ENCODE measurements at regions not wholly inside any gene's neighbourhood (a gene's known extent, or its start where the extent isn't known, plus 50 kb on each side); places are given as distances from the start of the nearest gene placed in this dataset.

- no peak for TF ChIP-seq HCFC1 (IDR thresholded peaks at IDR 0.05; ENCODE audit: low read length)
- no peak for TF ChIP-seq NRF1 (conservative IDR thresholded peaks at IDR 0.05; ENCODE audit: low read depth, low read length)
These were observed 120.8 kb upstream of the TMEFF2 start (continued) for GRCh38 chr2:192315543-192315942.

- no peaks in the 10 kb centered on the region for H3K79me2 ChIP-seq (ENCODE audit: control insufficient read depth, insufficient read depth, low read length)
- H3K27me3 ChIP-seq (replicated peaks in 1 of 2; ENCODE audit: control insufficient read depth in 2 of 2, insufficient read depth in 2 of 2, low read length in 1 of 2), result no peaks in the 10 kb centered on the region; a peak in 1 of 4 replicates
- no peak for FAIRE-seq
- H3K9me3 ChIP-seq (replicated peaks; ENCODE audit: control insufficient read depth, insufficient read depth, low read length), result no peaks in the 10 kb centered on the region
- BruUV-seq (replicated peaks), result no TSS peak
- SMC1A ChIA-PET (ENCODE audit: uncharacterized antibody, unreplicated experiment), result no interaction called here
- H3K36me3 ChIP-seq (ENCODE audit: control insufficient read depth in 2 of 2, insufficient read depth in 2 of 2, low read length in 1 of 2), result no peaks in the 10 kb centered on the region
- CTCF ChIA-PET, result no interaction called here
- ATAC-seq, result no peak
- intact Hi-C loops (cut with micrococcal nuclease; ENCODE audit: unreplicated experiment), result no loop called here
- no peak overlapping the region for H3K4me3 ChIP-seq
- RAD21 ChIA-PET (ENCODE audit: unreplicated experiment), result no interaction called here
- WGBS (ENCODE audit: insufficient coverage, insufficient replicate concordance, low lambda C conversion rate, missing lambda C conversion rate), result 42% methylated on average over 24 of the region's 26 CpGs
- no peak overlapping the region for H3K27ac ChIP-seq (ENCODE audit: control insufficient read depth, insufficient read depth)
- H4K20me1 ChIP-seq (ENCODE audit: control insufficient read depth, insufficient read depth), result no peaks in the 10 kb centered on the region
- no peaks in the 10 kb centered on the region for H3K4me1 ChIP-seq (ENCODE audit: control insufficient read depth, insufficient read depth, low read length)
- H3K9ac ChIP-seq (ENCODE audit: control insufficient read depth, insufficient read depth, low read length), result no peak overlapping the region
- in situ Hi-C loops (cut with MboI), result no loop called here
- DNase-seq (ENCODE audit: low read depth, low spot score), result no peak
- H2AFZ ChIP-seq (ENCODE audit: control insufficient read depth, low read depth, low read length), result no peak overlapping the region
- POLR2A ChIA-PET, result interaction anchor here (0.5 kb wide), 1 partner anchor 1866 kb away, joined by 3 read pairs; no protein-coding TSS in a partner anchor
- H3K4me2 ChIP-seq (ENCODE audit: control insufficient read depth, insufficient read depth), result no peak overlapping the region
- TF ChIP-seq TBL1XR1 (IDR thresholded peaks at IDR 0.05; ENCODE audit: low read depth, low read length) (no peak), MEF2B (IDR thresholded peaks at IDR 0.05; ENCODE audit: partially characterized antibody, poor library complexity, severe bottlenecking) (no peak), RB1 (IDR thresholded peaks at IDR 0.05; ENCODE audit: borderline replicate concordance) (no peak), ATF7 (IDR thresholded peaks at IDR 0.05; ENCODE audit: low read depth) (no peak), MXI1 (IDR thresholded peaks at IDR 0.05; ENCODE audit: low read depth, low read length) (no peak), REST (IDR thresholded peaks at IDR 0.05; ENCODE audit: low read depth, low read length) (no peak), RUNX3 (IDR thresholded peaks at IDR 0.05; ENCODE audit: low read length) (no peak), STAT3 (IDR thresholded peaks at IDR 0.05; ENCODE audit: low read depth, low read length) (no peak), LARP7 (IDR thresholded peaks at IDR 0.05) (no peak), SMC3 (IDR thresholded peaks at IDR 0.05; ENCODE audit: borderline replicate concordance, low read length) (no peak), MAX (IDR thresholded peaks at IDR 0.05; ENCODE audit: low read depth, low read length) (no peak), PBX3 (IDR thresholded peaks at IDR 0.05; ENCODE audit: insufficient replicate concordance, low read depth, low read length) (no peak), ATF2 (IDR thresholded peaks at IDR 0.05; ENCODE audit: low read length) (no peak), MLLT1 (IDR thresholded peaks at IDR 0.05) (no peak)
These were observed 120.2 kb upstream of the TMEFF2 start for GRCh38 chr2:192314800-192315481.

Measured in GM12878 (cell line).